Naive thymus-derived CD8-positive, alpha-beta T cell (primary cell): ENCODE measurements at regions not wholly inside any gene's neighbourhood (a gene's known extent, or its start where the extent isn't known, plus 50 kb on each side); places are given as distances from the start of the nearest gene placed in this dataset.
"Not testable (repeated sequence)": the region's sequence is repeated elsewhere in the genome, so short reads cannot be mapped to it uniquely, and the experiment has no call there.

Source experiments
- ATAC-seq, 2 donors: fragments of 150-1000 bp; cut with Tn5 transposase in 1 of 2; sonication (Bioruptor Pico), chemical (Tn5 transposase) in 1 of 2; 1 replicate in 1 of 2; 2 replicates in 1 of 2; pipeline ENCODE4 v1.10.0; 2021; ENCODE audit warnings: mild to moderate bottlenecking in 2 of 2, moderate library complexity in 2 of 2
- POLR2A ChIA-PET: fragments of 350-600 bp; sonication (Branson Sonifier 250); formaldehyde crosslinking; loops from one replicate; lab custom pipeline; 2021; ENCODE audit warnings: antibody characterized with exemption; lab: Charles Lee
- DNase-seq, 10 donors: peaks; one replicate each; pipeline versions ENCODE4 v3.0.0 to v3.0.0-alpha.2; 2020 to 2022
- H3K27ac Mint-ChIP-seq, 10 donors: one replicate each; pipeline ENCODE4 v1.8.0; 2020 to 2022; ENCODE audit warnings: mild to moderate bottlenecking in 10 of 10, mixed read lengths in 10 of 10, moderate library complexity in 4 of 10, inconsistent platforms in 1 of 10
- H3K27me3 Mint-ChIP-seq, 5 donors: one replicate each; pipeline ENCODE4 v1.8.0; 2021 to 2022; ENCODE audit warnings: mixed read lengths in 5 of 5
- H3K36me3 Mint-ChIP-seq, 3 donors: one replicate each; pipeline ENCODE4 v1.8.0; 2020 to 2022; ENCODE audit warnings: mixed read lengths in 3 of 3, mild to moderate bottlenecking in 2 of 3, inconsistent platforms in 1 of 3
- H3K4me1 Mint-ChIP-seq, 4 donors: one replicate each; pipeline ENCODE4 v1.8.0; 2021 to 2022; ENCODE audit warnings: mixed read lengths in 4 of 4
- H3K4me3 Mint-ChIP-seq, 10 donors: one replicate each; pipeline ENCODE4 v1.8.0; 2020 to 2022; ENCODE audit warnings: mild to moderate bottlenecking in 10 of 10, mixed read lengths in 10 of 10, moderate library complexity in 6 of 10, inconsistent platforms in 1 of 10
- H3K9me3 Mint-ChIP-seq, 9 donors: one replicate each; pipeline ENCODE4 v1.8.0; 2020 to 2022; ENCODE audit warnings: mixed read lengths in 9 of 9, mild to moderate bottlenecking in 3 of 9, inconsistent platforms in 1 of 9, moderate library complexity in 1 of 9

- H3K36me3 Mint-ChIP-seq: no peaks in the 10 kb centered on the region
- H3K27ac Mint-ChIP-seq: no peak overlapping the region
- H3K4me1 Mint-ChIP-seq: no peaks in the 10 kb centered on the region
- DNase-seq (no peak), ATAC-seq (no peak)
- POLR2A ChIA-PET: no interaction called here
- H3K4me3 Mint-ChIP-seq: no peak overlapping the region
- H3K27me3 Mint-ChIP-seq: peaks cover 1 to 36% (median 13%) of the 10 kb centered on the region in 5 donors
- no peaks in the 10 kb centered on the region for H3K9me3 Mint-ChIP-seq
Measured at GRCh38 chr2:200090683-200091082, 135.3 kb downstream of the MAIP1 start.

- peaks cover 0 to under 1% (median 0%) of the 10 kb centered on the region in 9 donors for H3K9me3 Mint-ChIP-seq
- POLR2A ChIA-PET: no interaction called here
- no peak overlapping the region for H3K4me3 Mint-ChIP-seq
- H3K27me3 Mint-ChIP-seq: peaks cover 1 to 36% (median 13%) of the 10 kb centered on the region in 5 donors
- no peaks in the 10 kb centered on the region for H3K4me1 Mint-ChIP-seq
- ATAC-seq (no peak), DNase-seq (no peak)
- no peak overlapping the region for H3K27ac Mint-ChIP-seq
- H3K36me3 Mint-ChIP-seq: no peaks in the 10 kb centered on the region
Measured at GRCh38 chr2:200091126-200091525, 135.7 kb downstream of the MAIP1 start.

GRCh38 chr2:200092235-200092634 is 136.9 kb downstream of the MAIP1 start:
- ATAC-seq (no peak), DNase-seq (no peak)
- H3K27ac Mint-ChIP-seq: no peak overlapping the region
- peaks cover 0 to 4% (median 0%) of the 10 kb centered on the region in 9 donors for H3K9me3 Mint-ChIP-seq
- H3K36me3 Mint-ChIP-seq: no peaks in the 10 kb centered on the region
- H3K4me3 Mint-ChIP-seq: no peak overlapping the region
- POLR2A ChIA-PET: no interaction called here
- no peaks in the 10 kb centered on the region for H3K4me1 Mint-ChIP-seq
- peaks cover 1 to 36% (median 13%) of the 10 kb centered on the region in 5 donors for H3K27me3 Mint-ChIP-seq

GRCh38 chr2:200095436-200095835 is 140.1 kb downstream of the MAIP1 start:
- no peak overlapping the region for H3K4me3 Mint-ChIP-seq
- POLR2A ChIA-PET: no interaction called here

GRCh38 chr2:200099256-200099655 is 143.9 kb downstream of the MAIP1 start:
- Mint-ChIP-seq H3K27me3 (peaks cover 8 to 14% (median 9%) of the 10 kb centered on the region in 5 donors), H3K4me1 (no peaks in the 10 kb centered on the region)

More at GRCh38 chr2:200095436-200095835, 140.1 kb downstream of the MAIP1 start:
- DNase-seq (no peak), ATAC-seq (no peak)
- no peak overlapping the region for H3K27ac Mint-ChIP-seq
- H3K4me1 Mint-ChIP-seq: no peaks in the 10 kb centered on the region
- no peaks in the 10 kb centered on the region for H3K36me3 Mint-ChIP-seq
- peaks cover 1 to 22% (median 10%) of the 10 kb centered on the region in 5 donors for H3K27me3 Mint-ChIP-seq
- H3K9me3 Mint-ChIP-seq: peaks cover 0 to 4% (median 0%) of the 10 kb centered on the region in 9 donors

GRCh38 chr2:200100027-200100426 is 144.6 kb downstream of the MAIP1 start:
- POLR2A ChIA-PET: no interaction called here
- ATAC-seq (no peak), DNase-seq (no peak)
- Mint-ChIP-seq H3K4me3 (no peak overlapping the region), H3K9me3 (peaks cover 0 to 4% (median 0%) of the 10 kb centered on the region in 9 donors), H3K27ac (no peak overlapping the region), H3K36me3 (no peaks in the 10 kb centered on the region), H3K27me3 (peaks cover 8 to 14% (median 10%) of the 10 kb centered on the region in 5 donors), H3K4me1 (no peaks in the 10 kb centered on the region)

More at GRCh38 chr2:200099256-200099655, 143.9 kb downstream of the MAIP1 start:
- ATAC-seq (no peak), DNase-seq (no peak)
- Mint-ChIP-seq H3K36me3 (no peaks in the 10 kb centered on the region), H3K4me3 (no peak overlapping the region), H3K27ac (no peak overlapping the region), H3K9me3 (peaks cover 0 to 4% (median 0%) of the 10 kb centered on the region in 9 donors)
- POLR2A ChIA-PET: no interaction called here

GRCh38 chr2:200101922-200102321 is 146.5 kb downstream of the MAIP1 start:
- ATAC-seq: no peak
- no peak for DNase-seq
- H3K36me3 Mint-ChIP-seq: no peaks in the 10 kb centered on the region
- no peaks in the 10 kb centered on the region for H3K4me1 Mint-ChIP-seq
- no peak overlapping the region for H3K27ac Mint-ChIP-seq
- H3K27me3 Mint-ChIP-seq: peaks cover 6 to 33% (median 10%) of the 10 kb centered on the region in 5 donors
- POLR2A ChIA-PET: no interaction called here
- H3K9me3 Mint-ChIP-seq: no peaks in the 10 kb centered on the region
- no peak overlapping the region for H3K4me3 Mint-ChIP-seq

- Mint-ChIP-seq H3K27ac (no peak overlapping the region), H3K4me1 (no peaks in the 10 kb centered on the region), H3K4me3 (no peak overlapping the region), H3K27me3 (peaks cover 10 to 40% (median 14%) of the 10 kb centered on the region in 5 donors), H3K36me3 (no peaks in the 10 kb centered on the region), H3K9me3 (no peaks in the 10 kb centered on the region)
- ATAC-seq (no peak), DNase-seq (no peak)
- POLR2A ChIA-PET: no interaction called here
Measured at GRCh38 chr2:200102971-200103370, 147.6 kb downstream of the MAIP1 start.

GRCh38 chr2:200104015-200104414 is 148.6 kb downstream of the MAIP1 start:
- Mint-ChIP-seq H3K36me3 (no peaks in the 10 kb centered on the region), H3K4me3 (no peak overlapping the region), H3K9me3 (no peaks in the 10 kb centered on the region), H3K27me3 (peaks cover 10 to 40% (median 15%) of the 10 kb centered on the region in 5 donors), H3K4me1 (no peaks in the 10 kb centered on the region), H3K27ac (no peak overlapping the region)
- ATAC-seq (no peak), DNase-seq (no peak)
- POLR2A ChIA-PET: no interaction called here

GRCh38 chr2:200107514-200108217 is 152.3 kb downstream of the MAIP1 start:
- no peak for ATAC-seq
- POLR2A ChIA-PET: no interaction called here
- H3K4me3 Mint-ChIP-seq: no peak overlapping the region
- no peak for DNase-seq
- no peak overlapping the region for H3K27ac Mint-ChIP-seq
- H3K4me1 Mint-ChIP-seq: no peaks in the 10 kb centered on the region
- no peaks in the 10 kb centered on the region for H3K36me3 Mint-ChIP-seq
- H3K27me3 Mint-ChIP-seq: peaks cover 8 to 57% (median 23%) of the 10 kb centered on the region in 5 donors
- H3K9me3 Mint-ChIP-seq: no peaks in the 10 kb centered on the region

- Mint-ChIP-seq H3K9me3 (peaks cover 0 to 7% (median 0%) of the 10 kb centered on the region in 9 donors), H3K4me3 (no peak overlapping the region), H3K36me3 (no peaks in the 10 kb centered on the region), H3K27me3 (peaks cover 6 to 43% (median 16%) of the 10 kb centered on the region in 5 donors), H3K27ac (no peak overlapping the region), H3K4me1 (no peaks in the 10 kb centered on the region)
- POLR2A ChIA-PET: no interaction called here
- no peak for ATAC-seq
- no peak for DNase-seq
Measured at GRCh38 chr2:200109421-200109820, 154.0 kb downstream of the MAIP1 start.

GRCh38 chr2:200110381-200110780 is 155.0 kb downstream of the MAIP1 start:
- Mint-ChIP-seq H3K9me3 (peaks cover 0 to 17% (median 0%) of the 10 kb centered on the region in 9 donors), H3K4me3 (no peak overlapping the region), H3K27me3 (peaks cover 6 to 46% (median 16%) of the 10 kb centered on the region in 5 donors), H3K27ac (no peak overlapping the region), H3K36me3 (peaks cover 0 to 5% (median 0%) of the 10 kb centered on the region in 3 donors), H3K4me1 (no peaks in the 10 kb centered on the region)
- no peak for ATAC-seq
- POLR2A ChIA-PET: no interaction called here
- DNase-seq: no peak

GRCh38 chr2:200113016-200113799 is 157.8 kb downstream of the MAIP1 start:
- H3K4me3 Mint-ChIP-seq, H3K4me1 Mint-ChIP-seq, ATAC-seq, H3K27ac Mint-ChIP-seq, POLR2A ChIA-PET, DNase-seq, H3K36me3 Mint-ChIP-seq: not testable (repeated sequence)
- peaks cover 8 to 51% (median 20%) of the 10 kb centered on the region in 5 donors for H3K27me3 Mint-ChIP-seq
- peaks cover 0 to 23% (median 4%) of the 10 kb centered on the region in 9 donors for H3K9me3 Mint-ChIP-seq
